ENCODE measurements at regions not wholly inside any gene's neighbourhood (a gene's known extent, or its start where the extent isn't known, plus 50 kb on each side); places are given as distances from the start of the nearest gene placed in this dataset.

GRCh38 chr4:185894481-185894880 lies 82.5 kb upstream of the SORBS2 start (continued):
- TF ChIP-seq ARID4B (CRISPR knock-in tag; IDR thresholded peaks at IDR 0.05; ENCODE audit: borderline replicate concordance) (no peak), PREB (CRISPR knock-in tag; IDR thresholded peaks at IDR 0.05; ENCODE audit: borderline replicate concordance) (no peak), IRF1 (CRISPR knock-in tag; IDR thresholded peaks at IDR 0.05) (no peak), ZNF425 (CRISPR knock-in tag; conservative IDR thresholded peaks at IDR 0.05) (no peak)

- Mint-ChIP-seq H3K4me3 (no peak overlapping the region), H3K9me3 (peaks cover 22% of the 10 kb centered on the region), H3K4me1 (peaks cover 18% of the 10 kb centered on the region), H3K27me3 (ENCODE audit: low read depth) (no peaks in the 10 kb centered on the region), H3K27ac (no peak overlapping the region; the same call in 1 of the 2 replicates), H3K36me3 (peaks cover 19% of the 10 kb centered on the region)
- ChIA-PET CTCF (no interaction called here), POLR2A (no interaction called here)
- DNase-seq (ENCODE audit: low spot score), result no peak
- TF ChIP-seq NFE2L1 (CRISPR knock-in tag; IDR thresholded peaks at IDR 0.05), result no peak
- TF ChIP-seq FOXK1 (CRISPR knock-in tag; IDR thresholded peaks at IDR 0.05), result no peak
- no peak for TF ChIP-seq TEAD4 (CRISPR knock-in tag; IDR thresholded peaks at IDR 0.05)
- no peak for TF ChIP-seq ZNF396 (CRISPR knock-in tag; IDR thresholded peaks at IDR 0.05; ENCODE audit: borderline replicate concordance)
- no peak for TF ChIP-seq ATF3 (CRISPR knock-in tag; conservative IDR thresholded peaks at IDR 0.05)
- ATAC-seq, result no peak
These were observed 83.4 kb upstream of the SORBS2 start for GRCh38 chr4:185895351-185895750.

GRCh38 chr4:185895866-185896265 lies 83.9 kb upstream of the SORBS2 start:
- Mint-ChIP-seq H3K4me3 (no peak overlapping the region), H3K27me3 (ENCODE audit: low read depth) (no peaks in the 10 kb centered on the region), H3K36me3 (peaks cover 19% of the 10 kb centered on the region), H3K27ac (no peak overlapping the region), H3K9me3 (peaks cover 22% of the 10 kb centered on the region), H3K4me1 (peaks cover 18% of the 10 kb centered on the region)
- ATAC-seq (no peak), DNase-seq (ENCODE audit: low spot score) (no peak)
- ChIA-PET POLR2A (no interaction called here), CTCF (no interaction called here)
- no peak for TF ChIP-seq SOX15 (CRISPR knock-in tag; IDR thresholded peaks at IDR 0.05)
- TF ChIP-seq ZNF219 (CRISPR knock-in tag; IDR thresholded peaks at IDR 0.05; ENCODE audit: borderline replicate concordance), result no peak
- no peak for TF ChIP-seq ERG (CRISPR knock-in tag; IDR thresholded peaks at IDR 0.05)
- no peak for TF ChIP-seq CREM (CRISPR knock-in tag; IDR thresholded peaks at IDR 0.05)
- TF ChIP-seq MXD4 (CRISPR knock-in tag; IDR thresholded peaks at IDR 0.05; ENCODE audit: borderline replicate concordance), result no peak
- no peak for TF ChIP-seq RELA (CRISPR knock-in tag; IDR thresholded peaks at IDR 0.05; ENCODE audit: borderline replicate concordance)
- TF ChIP-seq JAZF1 (CRISPR knock-in tag; IDR thresholded peaks at IDR 0.05), result no peak
- TF ChIP-seq HMGXB4 (CRISPR knock-in tag; IDR thresholded peaks at IDR 0.05), result no peak
- no peak for TF ChIP-seq NR3C1 (CRISPR knock-in tag; conservative IDR thresholded peaks at IDR 0.05; ENCODE audit: low read depth)
- TF ChIP-seq EMX1 (CRISPR knock-in tag; IDR thresholded peaks at IDR 0.05), result no peak
- TF ChIP-seq NFE2L1 (CRISPR knock-in tag; IDR thresholded peaks at IDR 0.05), result no peak
- TF ChIP-seq NFATC4 (CRISPR knock-in tag; IDR thresholded peaks at IDR 0.05), result no peak
- no peak for TF ChIP-seq PREB (CRISPR knock-in tag; IDR thresholded peaks at IDR 0.05; ENCODE audit: borderline replicate concordance)
- no peak for TF ChIP-seq JUN (CRISPR knock-in tag; IDR thresholded peaks at IDR 0.05)
